Pancreas (tissue), 10 donors: ENCODE measurements at regions not wholly inside any gene's neighbourhood (a gene's known extent, or its start where the extent isn't known, plus 50 kb on each side); places are given as distances from the start of the nearest gene placed in this dataset.
A peak's percentile ranks its signal among the peaks of the same experiment; 100 is the strongest.

Experiments used
- ATAC-seq, 4 donors: fragments of 200-7000 bp; cut with Tn5 transposase; one replicate each; pipeline versions ENCODE4 v1.8.0 to v1.9.1; 2020; ENCODE audit warnings: mild to moderate bottlenecking in 4 of 4, moderate library complexity in 4 of 4
- DNase-seq, 6 donors: peaks; one replicate each; pipeline ENCODE4 v3.0.0-alpha.2; 2020
- FAIRE-seq: peaks from 2 replicates; lab custom pipeline; 2012; peaks lifted over from hg19 to GRCh38; lab: Jason Lieb, UNC
- H3K27ac ChIP-seq, 4 donors: fragments of 200-600 bp; sonication (generic); 1 replicate in 3 of 4; 2 replicates in 1 of 4; pipeline versions ENCODE4 v1.5.0 to v1.8.0; 2020
- H3K27me3 ChIP-seq, 4 donors: fragments of 200-600 bp; one replicate each; pipeline ENCODE4 v1.8.0; 2021
- H3K36me3 ChIP-seq, 3 donors: fragments of 200-600 bp; sonication (generic) in 1 of 3; one replicate each; pipeline versions ENCODE4 v1.5.0 to v1.8.0; 2020 to 2021
- H3K4me1 ChIP-seq, 3 donors: fragments of 200-600 bp; one replicate each; pipeline ENCODE4 v1.8.0; 2021
- H3K4me3 ChIP-seq, 4 donors: fragments of 200-600 bp; sonication (generic) in 2 of 4; one replicate each; pipeline versions ENCODE4 v1.5.0 to v1.8.0; 2020 to 2021
- H3K9me3 ChIP-seq, 4 donors: fragments of 200-600 bp; one replicate each; pipeline ENCODE4 v1.8.0; 2021
- WGBS, 2 donors: extraction: QIAGEN DNeasy Blood & Tissue Kit; methylation state at CpG; one replicate each; pipeline ENCODE4 v1.1.7; 2013; 5-methylcytosine and 5-hydroxymethylcytosine counted together
- intact Hi-C, 3 donors: fragments of 100-400 bp; cut with DNase I; formaldehyde crosslinking; loops; one replicate each; pipeline versions ENCODE4 v1.11.1 to v1.14.2; 2022
- TF ChIP-seq, protein P1 (sequence below), 4 donors: fragments of 200-600 bp; sonication (generic) in 3 of 4; IDR thresholded peaks; one replicate each; pipeline versions ENCODE4 v1.5.0 to v1.8.0; 2021; ENCODE audit warnings: antibody characterized with exemption in 4 of 4
- donor health status: healthy with polysubstance abuse.
- donor health status: DM: no; HTN: no; CAD: no; lungs with moderate emphysema.
- donor health status: DM: no; HTN: no; CAD: no.
- donor health status: control.
- donor health status: control.
- donor health status: Bipolar disorder and iron deficiency.
- donor health status: DM: yes; HTN: yes; CAD: no.
- donor health status: DM: no; HTN: no; CAD: no.
- donor health status: DM: no; HTN: no; CAD: no.
- donor health status: DM: yes; HTN: yes; CAD: no.

DNA sequence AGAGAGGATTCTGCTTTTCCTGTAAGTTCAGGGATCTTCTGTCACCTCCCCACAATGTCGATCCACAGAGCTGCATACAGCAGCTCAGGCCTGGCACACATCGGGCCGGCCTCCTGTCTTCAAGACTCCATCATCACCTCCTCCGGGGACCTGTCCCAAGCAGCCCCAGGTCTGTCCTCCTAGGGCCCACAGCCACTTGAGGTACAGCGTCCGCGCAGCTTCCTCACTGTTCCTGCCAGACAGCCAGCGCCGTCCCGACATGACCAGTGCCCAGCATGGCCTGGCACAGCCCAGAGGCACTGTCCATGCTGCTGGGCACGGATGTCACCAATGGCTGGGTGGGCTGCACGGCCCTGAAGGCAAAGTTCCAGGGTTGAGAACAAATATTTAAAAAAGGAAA lies 101.6 kb downstream of the DLL1 start:
- Histone ChIP-seq H3K4me1 (no peaks in the 10 kb centered on the region), H3K36me3 (no peaks in the 10 kb centered on the region), H3K9me3 (no peaks in the 10 kb centered on the region), H3K27ac (no peak overlapping the region), H3K27me3 (no peaks in the 10 kb centered on the region), H3K4me3 (no peak overlapping the region)
- TF ChIP-seq, protein P1, sequence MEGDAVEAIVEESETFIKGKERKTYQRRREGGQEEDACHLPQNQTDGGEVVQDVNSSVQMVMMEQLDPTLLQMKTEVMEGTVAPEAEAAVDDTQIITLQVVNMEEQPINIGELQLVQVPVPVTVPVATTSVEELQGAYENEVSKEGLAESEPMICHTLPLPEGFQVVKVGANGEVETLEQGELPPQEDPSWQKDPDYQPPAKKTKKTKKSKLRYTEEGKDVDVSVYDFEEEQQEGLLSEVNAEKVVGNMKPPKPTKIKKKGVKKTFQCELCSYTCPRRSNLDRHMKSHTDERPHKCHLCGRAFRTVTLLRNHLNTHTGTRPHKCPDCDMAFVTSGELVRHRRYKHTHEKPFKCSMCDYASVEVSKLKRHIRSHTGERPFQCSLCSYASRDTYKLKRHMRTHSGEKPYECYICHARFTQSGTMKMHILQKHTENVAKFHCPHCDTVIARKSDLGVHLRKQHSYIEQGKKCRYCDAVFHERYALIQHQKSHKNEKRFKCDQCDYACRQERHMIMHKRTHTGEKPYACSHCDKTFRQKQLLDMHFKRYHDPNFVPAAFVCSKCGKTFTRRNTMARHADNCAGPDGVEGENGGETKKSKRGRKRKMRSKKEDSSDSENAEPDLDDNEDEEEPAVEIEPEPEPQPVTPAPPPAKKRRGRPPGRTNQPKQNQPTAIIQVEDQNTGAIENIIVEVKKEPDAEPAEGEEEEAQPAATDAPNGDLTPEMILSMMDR (IDR thresholded peaks at IDR 0.05) = no peak
- FAIRE-seq = no peak
- WGBS, 2 donors = 77 to 89% methylated on average over 12 of the region's 12 CpGs
- intact Hi-C loops = loop anchor here in 1 of 3 donors (10.0 kb wide), 1 partner anchor 96 kb away; no protein-coding TSS in a partner anchor
- no peak for ATAC-seq
- DNase-seq = peak in 1 of 6 donors; percentile 6

DNA sequence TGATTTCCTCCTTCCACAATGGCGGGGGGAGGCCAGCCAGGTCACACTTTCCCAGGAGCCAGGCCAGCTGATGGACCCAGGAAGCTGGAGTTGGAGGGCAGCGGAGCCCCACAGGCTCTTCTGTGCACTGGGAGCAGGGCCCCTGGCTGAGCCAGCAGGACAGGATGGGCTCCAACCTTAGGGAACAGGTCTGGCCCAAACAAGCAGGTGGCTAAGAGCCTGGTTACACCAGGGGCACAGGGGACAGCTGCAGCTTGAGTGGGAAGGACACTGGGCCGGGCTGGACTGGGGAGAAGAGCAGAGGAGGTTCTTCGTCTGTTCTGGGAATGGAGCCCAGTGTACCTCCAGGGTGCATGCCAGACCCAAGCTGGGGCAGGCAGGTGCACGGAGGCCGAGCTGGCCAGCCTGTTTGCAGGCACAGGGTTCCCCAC lies 102.3 kb downstream of the DLL1 start:
- TF ChIP-seq, protein P1 (IDR thresholded peaks at IDR 0.05) = no peak
- Histone ChIP-seq H3K4me3 (no peak overlapping the region), H3K36me3 (no peaks in the 10 kb centered on the region), H3K4me1 (no peaks in the 10 kb centered on the region), H3K9me3 (no peaks in the 10 kb centered on the region), H3K27ac (no peak overlapping the region), H3K27me3 (no peaks in the 10 kb centered on the region)
- peak in 1 of 6 donors; percentile 8 for DNase-seq
- FAIRE-seq = no peak
- intact Hi-C loops = loop anchor here in 1 of 3 donors (10.0 kb wide), 1 partner anchor 96 kb away; no protein-coding TSS in a partner anchor
- no peak for ATAC-seq
- 69 to 74% methylated on average over 6 of the region's 6 CpGs for WGBS, 2 donors

DNA sequence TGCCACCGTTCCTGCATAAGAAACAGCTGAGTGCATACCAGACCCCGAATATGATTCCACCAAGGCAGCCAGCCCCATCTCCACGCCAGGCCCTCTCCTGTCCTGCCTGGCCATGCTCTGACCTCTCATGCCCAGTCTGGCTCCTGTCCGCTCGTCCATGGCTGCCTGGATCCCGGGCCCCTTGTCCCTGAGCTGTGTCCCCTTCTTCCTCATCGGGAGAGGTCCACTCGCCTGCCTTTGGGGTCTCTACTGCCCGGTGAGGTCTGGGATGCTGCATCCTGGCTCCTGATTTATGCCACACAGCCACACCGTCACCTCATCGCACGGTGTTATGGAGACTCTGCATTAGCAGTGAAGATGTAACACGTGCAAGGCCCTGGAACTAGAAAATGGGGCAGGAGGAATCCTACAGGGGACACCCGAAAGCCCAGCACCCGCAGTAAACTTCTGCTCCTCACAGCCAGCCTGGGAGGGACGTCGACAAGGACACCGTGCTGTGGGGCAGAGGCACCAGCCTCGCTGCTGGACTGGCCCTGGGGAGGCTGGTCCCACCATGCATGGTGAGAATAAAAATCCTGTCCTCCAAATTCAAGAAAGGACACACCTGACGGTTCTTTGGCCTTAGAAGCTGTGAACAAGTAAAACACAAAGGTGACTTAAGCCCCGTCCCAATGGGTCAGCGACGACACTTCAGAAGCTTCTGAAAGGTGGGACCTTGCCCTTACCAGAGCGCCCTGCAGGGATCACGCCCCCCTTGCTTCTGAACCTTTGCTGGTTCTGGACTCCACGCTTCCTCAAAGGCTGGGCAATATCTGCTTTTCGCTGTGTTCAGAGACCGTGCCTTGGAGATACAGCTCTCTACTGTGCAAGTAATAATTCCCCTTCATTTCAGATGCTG lies 103.0 kb downstream of the DLL1 start:
- WGBS, 2 donors = 86 to 91% methylated on average over 28 of the region's 28 CpGs
- H3K9me3 ChIP-seq = no peaks in the 10 kb centered on the region
- H3K27me3 ChIP-seq = no peaks in the 10 kb centered on the region
- DNase-seq (peak in 2 of 6 donors; percentile 4 to 56), FAIRE-seq (no peak), ATAC-seq (no peak)
- no peak overlapping the region for H3K27ac ChIP-seq
- TF ChIP-seq, protein P1 (IDR thresholded peaks at IDR 0.05) = no peak
- H3K4me1 ChIP-seq = no peaks in the 10 kb centered on the region
- intact Hi-C loops = loop anchor here in 1 of 3 donors (10.0 kb wide), 1 partner anchor 97 kb away; no protein-coding TSS in a partner anchor
- no peaks in the 10 kb centered on the region for H3K36me3 ChIP-seq
- H3K4me3 ChIP-seq = no peak overlapping the region

DNA sequence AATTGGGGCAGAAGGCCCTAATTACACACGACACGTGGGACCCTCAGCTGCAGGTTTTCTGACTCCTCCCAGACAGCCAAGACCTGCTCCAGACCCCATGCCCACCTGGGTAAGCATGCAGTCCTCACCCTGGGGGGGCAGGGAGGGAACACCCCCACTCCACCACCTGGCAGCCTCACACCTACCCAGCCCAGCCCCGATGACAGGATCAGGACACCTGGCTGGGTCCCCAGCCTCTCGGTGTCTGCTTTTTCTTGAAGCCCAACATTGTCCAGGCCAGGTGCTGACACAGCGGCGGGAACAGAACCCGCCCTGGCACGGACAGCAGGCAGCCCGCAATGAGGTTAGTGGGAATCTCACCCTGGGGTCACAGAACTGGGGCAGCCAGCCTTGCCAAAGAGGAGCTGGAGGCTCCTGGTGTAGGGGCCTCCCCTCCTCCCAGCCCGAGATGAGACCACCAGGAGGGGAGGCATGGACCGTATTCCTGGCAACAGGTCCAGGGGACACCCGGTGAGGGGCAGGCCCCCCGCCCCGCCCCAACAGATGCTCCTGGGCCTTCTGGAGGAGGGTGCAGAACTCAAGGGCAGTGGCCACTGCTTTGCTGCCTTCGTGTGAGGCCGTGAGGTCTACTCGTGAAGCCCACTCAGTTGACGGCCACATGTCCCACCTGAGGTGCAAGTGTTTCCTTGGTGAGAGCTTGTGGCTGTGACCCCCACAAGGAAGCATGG lies 103.8 kb downstream of the DLL1 start:
- no peak overlapping the region for H3K27ac ChIP-seq
- intact Hi-C loops = loop anchor here in 1 of 3 donors (10.0 kb wide), 1 partner anchor 98 kb away; no protein-coding TSS in a partner anchor
- FAIRE-seq = no peak
- no peak for ATAC-seq
- no peaks in the 10 kb centered on the region for H3K9me3 ChIP-seq
- H3K36me3 ChIP-seq = no peaks in the 10 kb centered on the region
- TF ChIP-seq, protein P1 (IDR thresholded peaks at IDR 0.05) = no peak
- 86 to 87% methylated on average over 18 of the region's 18 CpGs for WGBS, 2 donors
- H3K4me1 ChIP-seq = no peaks in the 10 kb centered on the region
- no peaks in the 10 kb centered on the region for H3K27me3 ChIP-seq
- no peak overlapping the region for H3K4me3 ChIP-seq
- peak in 2 of 6 donors; percentile 3 to 51 for DNase-seq
